SIG-M5 treated with dmso at 0.1 percent for 504 hours (cell line): ENCODE measurements at regions not wholly inside any gene's neighbourhood (a gene's known extent, or its start where the extent isn't known, plus 50 kb on each side); places are given as distances from the start of the nearest gene placed in this dataset.
"Not testable (repeated sequence)": the region's sequence is repeated elsewhere in the genome, so short reads cannot be mapped to it uniquely, and the experiment has no call there.

ENCODE experiments used
- DNase-seq: peaks from one replicate; lab custom pipeline; 2025; ENCODE audit not compliant: unreplicated experiment; lab: John Stamatoyannopoulos, UW

DNA sequence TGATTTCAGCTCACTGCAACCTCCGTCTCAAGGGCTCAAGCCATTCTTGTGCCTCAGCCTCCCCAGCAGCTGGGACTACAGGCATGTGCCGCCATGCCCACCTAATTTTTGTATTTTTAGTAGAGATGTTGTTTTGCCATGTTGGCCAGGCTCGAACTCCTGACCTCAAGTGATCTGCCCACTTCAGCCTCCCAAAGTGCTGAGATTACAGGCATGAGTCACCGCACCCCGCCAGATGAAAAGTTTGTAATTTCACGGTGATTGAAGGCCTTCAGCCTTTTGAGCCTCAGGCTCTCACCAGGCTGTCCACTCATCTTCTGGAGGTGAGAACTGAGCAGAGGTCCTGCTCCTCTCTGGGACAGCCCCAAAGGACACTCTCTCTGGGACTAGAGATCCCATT lies 103.2 kb downstream of the HIF1AN start:
- DNase-seq: not testable (repeated sequence)

DNA sequence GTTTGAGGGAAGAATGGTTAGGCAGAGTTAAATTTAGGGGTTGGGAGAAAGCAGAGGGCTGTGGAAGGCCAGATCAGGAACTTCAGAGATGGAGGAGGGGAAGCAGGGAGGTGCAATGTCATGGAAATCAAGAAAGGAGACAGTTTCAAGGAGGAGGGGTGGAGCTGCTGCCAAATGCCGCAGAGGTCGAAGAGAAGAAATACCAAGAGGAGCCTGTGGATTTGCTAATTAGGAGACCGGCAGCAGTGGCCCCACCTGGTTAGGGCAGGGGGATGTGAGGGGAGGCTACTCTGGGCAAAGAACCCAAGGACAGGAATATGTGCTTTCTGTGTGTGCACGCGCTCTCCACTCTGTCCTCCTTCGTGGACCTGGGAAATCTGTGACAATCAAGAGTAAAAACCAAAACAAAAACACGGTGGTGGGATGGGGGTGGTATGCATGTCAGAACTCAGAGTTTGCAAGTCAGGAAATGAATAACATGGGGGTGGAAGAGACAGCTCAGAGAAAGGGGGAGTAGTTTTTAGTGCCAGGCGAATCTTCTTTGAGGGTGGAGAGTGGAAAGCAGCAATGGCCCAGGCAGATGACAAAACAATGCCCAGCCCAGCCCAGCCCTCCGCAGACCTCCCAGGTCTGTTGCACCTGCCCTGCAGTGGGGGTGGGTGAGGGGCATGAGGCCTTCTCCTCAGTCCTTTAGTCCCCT lies 102.9 kb upstream of the PAX2 start:
- DNase-seq: no peak

DNA sequence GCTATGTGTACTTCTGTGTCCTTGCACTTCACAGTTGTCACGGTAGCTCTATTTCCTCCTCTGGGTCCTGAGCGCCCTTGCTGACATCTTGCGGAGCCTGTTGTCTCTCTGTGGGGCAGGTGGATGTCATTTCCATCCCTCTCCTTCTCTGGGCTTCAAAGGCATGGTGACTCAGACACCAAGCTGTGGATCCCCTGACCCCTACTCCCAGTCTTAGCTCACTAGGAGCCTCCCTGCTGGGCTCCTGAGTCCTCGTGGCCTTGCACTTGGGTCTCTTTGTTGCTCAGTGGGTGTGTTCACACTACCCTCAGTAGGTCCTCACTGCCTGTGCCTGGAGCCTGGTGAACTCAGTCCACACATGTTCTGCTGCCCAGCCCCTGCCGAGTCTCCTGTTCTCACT lies 100.3 kb upstream of the PAX2 start:
- no peak for DNase-seq

DNA sequence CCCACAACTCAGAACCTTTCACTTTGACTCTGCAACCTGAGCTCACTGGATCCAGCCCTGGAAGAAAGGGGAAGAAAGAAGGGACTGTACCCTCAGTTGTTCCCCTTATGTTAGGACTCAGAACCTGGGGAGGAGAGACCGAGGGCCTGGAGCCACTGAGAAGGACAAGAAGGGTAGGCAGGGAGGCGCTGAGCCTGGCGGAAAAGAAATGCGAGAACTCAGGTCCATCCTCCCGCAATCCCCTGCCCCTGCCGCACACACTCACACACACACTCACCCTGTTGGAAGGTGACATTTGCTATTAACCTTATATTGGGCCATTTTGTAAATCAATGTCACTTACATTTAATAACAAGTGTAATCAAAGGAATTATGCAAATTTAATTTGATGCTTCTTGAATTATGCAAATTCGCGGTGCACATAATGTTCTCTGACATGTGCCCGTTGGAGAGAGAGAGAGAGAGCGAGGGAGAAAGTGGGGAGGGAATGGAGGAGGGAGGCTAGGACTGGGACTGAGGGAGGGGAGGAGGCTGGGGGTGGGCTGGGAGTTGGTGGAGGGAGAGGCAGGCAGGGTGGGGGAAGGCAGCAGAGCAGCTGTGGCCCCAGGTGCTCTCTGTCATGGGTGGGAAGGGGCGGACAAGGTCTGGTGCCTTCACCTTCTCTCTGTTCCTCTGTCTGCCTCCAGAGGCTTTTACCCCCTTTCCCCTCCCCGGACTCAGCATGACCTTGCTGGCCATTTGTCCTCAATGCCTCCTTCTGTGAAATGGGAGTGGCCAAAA lies 99.6 kb upstream of the PAX2 start:
- DNase-seq: no peak

DNA sequence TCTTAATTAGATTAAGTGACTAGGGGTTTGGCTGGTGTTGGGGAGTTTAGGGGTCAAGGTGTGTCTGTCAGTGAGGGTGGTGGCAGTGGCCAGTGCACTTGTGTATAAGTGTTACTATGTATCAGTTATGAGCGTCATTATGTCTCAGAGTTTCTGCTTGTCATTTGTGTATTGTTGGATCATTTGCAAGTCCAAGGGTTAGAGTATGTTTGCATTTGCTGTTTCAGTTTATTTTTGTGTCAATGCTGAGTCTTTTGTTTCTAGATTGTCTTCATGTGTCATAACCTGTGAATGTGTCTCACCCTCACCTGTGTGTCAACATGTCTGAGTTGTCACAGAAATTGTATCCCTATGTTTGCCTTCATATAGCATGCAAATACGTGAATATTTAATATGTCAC lies 97.5 kb upstream of the PAX2 start:
- no peak for DNase-seq

DNA sequence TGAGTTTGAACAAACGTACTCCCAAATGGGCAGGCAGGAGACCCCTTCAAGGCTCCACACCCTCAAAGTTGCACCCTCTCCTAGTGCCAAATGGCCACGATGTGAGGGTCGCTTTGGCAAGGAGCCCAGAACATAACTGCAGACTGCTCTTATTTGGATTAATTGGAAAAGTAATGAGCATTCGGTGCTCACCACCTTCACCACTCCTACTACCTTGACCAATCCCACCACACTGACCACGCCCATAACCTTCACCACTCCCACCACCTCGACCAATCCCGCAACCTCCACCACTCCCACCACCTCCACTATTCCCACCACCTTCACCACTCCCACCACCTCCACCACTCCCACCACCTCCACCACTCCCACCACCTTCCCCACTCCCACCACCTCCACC lies 94.7 kb upstream of the PAX2 start:
- DNase-seq: no peak

DNA sequence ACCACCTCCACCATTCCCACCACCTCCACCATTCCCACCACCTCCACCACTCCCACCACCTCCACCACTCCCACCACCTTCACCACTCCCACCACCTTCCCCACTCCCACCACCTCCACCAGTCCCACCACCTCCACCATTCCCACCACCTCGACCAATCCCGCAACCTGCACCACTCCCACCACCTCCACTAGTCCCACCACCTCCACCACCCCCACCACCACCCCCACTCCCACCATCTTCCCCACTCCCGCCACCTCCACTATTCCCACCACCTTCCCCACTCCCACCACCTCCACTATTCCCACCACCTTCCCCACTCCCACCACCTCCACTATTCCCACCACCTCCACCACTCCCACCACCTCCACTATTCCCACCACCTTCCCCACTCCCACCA lies 94.3 kb upstream of the PAX2 start:
- DNase-seq: not testable (repeated sequence)

DNA sequence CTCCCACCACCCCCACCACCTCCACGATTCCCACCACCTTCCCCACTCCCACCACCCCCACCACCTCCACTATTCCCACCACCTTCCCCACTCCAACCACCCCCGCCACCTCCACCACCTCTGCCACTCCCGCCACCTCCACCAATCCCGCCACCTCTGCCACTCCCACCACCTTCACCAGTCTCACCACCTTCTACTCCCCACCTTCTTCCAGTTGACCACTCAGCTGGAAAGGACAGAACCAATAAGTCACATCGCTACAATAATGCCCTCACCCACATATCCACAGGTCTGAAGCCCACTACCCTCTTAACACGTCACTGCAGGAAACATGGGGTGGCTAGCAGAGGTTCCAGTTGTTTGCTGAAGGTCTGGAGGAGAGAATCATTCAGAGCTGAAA lies 93.5 kb upstream of the PAX2 start:
- no peak for DNase-seq

DNA sequence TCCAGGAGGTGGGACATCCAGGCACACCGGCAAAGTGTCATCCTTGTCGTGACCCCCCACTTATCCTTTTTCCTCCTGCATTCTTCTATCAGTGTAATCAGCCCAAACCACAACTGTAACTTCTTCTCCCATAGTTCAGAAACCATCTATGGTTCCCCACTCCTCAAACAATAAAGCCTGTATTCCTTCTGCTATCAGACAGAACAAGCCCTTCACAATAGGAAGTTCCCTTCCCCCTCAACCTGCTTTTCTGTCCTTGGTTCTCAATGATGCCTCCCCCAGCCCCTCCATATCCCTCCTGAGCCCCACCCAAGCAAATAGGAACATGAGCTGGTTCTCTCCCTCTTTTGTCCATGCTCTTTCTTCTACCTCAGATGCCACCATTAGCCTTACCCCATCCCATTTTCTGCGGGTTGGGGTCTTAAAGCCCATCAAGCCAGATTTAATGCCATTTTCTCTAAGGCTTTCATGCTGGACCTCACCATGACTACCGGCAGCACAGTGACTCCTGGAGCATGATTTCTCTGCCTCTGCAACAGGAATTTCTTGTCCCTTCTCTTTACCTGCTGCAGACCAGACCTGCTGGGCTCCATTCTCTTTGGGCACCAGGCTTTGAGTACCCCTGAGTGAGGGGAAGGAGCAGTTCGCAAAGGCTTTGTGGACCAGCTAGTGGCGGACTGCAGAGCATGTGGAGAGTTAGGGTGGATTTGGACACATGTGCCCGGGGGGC lies 92.8 kb upstream of the PAX2 start:
- DNase-seq: no peak

DNA sequence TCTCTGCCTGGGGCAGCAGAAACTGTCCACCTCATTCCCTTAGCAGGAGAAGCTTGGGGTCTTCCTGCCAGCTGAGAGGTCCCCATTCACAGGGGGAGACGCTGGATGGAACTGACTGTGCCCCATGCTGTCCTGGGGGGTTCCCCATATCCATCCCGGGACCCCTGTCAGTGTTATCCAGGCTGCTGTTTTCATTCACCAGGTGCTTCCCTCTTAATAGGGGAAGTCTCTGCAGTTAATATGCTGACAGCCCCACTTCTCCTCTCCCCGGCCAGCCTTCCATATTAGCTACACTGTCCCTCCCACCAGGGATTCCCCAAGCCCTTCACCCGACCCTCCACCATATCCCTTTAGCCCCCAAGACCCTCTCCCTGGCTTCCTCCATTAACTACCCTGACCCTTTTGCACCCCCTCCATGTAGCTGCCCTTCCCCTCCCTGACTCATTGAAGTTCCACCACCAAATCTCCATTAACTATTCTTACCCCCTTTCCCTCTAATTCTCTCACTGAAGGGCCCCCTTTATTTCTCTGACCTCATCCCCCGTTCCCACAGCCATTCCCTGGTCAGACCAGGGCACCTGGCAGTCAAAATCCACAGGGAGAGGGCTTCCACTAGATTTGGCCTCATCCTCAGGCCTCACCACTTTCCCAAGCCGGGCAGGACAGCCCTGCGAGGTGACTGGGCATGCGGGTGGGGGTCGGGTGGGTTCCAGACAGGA lies 92.0 kb upstream of the PAX2 start:
- no peak for DNase-seq

DNA sequence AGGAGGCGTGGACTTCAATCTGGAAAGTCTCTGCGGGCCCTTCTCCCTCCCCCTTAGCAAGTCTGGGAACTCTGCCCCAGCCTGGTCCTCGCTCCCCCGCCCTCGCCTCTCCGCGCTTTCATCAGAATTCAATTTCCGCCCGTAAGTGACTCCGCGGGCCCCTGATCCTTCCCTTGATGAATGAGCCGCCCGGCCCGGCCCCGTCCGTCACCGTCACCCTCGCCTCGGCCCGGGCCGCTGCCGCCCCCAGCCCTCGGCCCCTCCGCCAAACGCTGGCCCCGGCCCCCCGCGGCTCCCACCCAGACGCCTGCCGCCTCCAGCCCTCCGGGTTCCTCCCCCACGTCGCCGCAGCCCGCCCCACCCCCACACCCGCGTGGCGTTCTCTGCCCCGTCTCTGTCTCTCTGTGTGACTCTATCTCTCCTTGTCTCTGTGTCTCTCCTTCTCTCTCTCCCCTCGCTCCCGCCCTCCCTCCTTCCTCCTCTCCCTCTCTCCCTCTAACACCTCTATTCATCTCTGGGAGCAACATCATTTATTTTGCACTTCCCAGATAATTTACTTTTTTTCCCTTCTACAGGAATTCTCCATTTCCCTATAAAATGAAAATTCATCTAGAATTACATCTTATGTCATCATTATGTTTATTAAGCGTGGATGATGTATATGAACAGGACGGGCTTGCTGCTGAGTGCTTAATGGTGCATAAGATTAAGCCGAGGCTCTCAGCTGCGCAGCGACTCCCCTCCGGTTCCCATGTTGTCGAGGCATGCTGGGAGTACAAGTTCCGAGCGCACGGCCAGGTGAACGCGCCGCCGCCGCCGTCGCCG lies 91.2 kb upstream of the PAX2 start:
- DNase-seq: no peak

DNA sequence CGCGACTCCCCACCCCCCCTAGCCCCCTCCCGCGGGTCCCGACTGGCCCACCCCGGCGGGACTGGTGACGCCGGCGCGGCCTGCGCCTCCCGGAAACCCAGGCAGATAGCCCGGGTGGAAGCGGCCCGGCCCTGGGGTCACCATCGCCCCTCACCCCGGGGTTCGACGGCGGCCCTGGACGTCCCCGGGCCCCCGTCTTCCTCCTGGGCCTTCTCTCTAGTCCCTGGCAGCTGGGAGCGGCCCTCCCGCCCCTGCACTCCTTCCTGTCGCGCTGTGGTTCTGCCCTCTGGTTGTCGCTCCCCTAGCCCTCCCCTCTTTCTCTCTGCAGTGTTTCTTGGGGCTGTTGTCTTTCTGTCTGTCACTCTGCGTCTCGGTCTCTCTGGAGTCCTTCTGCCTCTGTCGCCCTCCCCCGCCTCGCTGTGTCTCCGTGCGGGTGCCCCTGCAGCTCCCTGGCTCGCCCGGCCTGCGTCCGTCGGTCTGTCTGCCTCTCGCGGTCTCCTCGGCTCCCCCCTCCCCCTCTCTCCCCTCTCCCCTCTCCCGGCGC lies 90.5 kb upstream of the PAX2 start:
- no peak for DNase-seq

DNA sequence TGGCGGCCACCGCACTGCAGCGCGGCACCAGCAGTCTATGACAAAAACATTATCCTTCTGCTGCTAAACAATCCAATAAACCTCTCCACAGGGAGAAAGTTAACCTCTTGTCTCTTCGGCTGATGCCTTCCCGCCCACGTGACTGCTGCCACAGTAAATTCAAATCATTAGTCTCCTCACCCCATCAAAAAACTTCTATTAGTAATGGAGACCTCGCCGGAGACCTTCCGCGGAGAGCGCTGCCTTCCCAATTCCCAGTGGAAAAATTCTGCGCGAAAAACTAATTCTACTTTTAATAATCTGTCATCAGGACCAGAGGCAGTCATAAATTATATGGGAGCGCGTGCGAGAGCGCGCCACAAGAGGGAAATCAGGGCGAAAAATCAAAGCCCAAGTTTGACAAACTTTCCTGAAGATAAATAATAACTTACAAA lies 90.0 kb upstream of the PAX2 start:
- no peak for DNase-seq

DNA sequence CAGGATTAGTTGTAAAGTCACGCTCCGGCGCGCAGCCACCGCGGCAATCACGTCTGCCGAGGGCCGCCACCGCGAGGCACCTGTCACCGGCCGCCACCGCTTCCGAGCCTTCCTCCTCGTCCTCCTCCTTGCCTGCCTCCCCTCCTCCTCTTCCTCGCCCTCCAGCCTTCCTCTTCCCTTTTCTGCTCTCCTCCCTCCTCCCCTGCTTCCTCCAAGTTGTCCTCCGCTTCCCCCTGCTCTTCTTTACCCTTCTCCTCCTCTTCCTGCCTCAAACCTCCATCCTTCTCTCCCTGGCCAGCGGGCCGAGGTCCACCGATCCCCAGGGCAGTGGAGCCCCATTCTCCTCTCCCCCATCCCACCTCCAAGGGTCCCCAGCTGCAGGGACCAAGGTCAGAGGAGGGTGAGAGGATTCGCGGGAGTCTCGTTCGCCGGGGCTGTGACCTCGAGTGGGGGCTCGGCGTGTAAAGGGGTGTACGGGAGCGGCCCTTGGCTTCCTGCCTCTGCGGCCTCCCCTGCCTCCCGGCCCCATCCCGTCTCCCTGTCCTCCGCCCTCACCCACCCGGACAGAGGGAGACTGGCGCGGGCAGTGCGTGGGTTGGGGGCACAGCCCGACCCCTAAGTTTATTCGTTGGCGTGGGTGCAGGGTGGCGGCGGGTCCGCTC lies 89.5 kb upstream of the PAX2 start:
- no peak for DNase-seq

DNA sequence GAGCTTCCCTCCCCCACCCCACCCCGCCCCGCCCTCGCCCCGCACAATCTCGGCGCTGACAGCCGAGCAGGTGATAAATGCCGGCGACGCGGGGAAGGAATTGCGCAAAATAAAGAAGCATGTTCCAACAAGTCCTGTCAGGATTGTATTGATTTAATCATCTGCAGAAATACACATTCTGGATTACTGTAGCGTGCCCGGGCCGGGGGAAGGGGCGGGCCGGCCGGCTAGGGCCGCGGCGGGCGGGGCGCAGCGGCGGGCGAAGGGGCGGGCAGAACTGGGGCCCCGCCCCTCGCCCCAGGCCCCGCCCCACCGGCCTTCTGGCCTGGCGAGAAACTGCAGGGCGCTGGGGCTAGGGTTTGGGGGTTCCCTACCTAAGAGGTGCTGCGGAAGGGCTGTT lies 88.9 kb upstream of the PAX2 start:
- DNase-seq: no peak

DNA sequence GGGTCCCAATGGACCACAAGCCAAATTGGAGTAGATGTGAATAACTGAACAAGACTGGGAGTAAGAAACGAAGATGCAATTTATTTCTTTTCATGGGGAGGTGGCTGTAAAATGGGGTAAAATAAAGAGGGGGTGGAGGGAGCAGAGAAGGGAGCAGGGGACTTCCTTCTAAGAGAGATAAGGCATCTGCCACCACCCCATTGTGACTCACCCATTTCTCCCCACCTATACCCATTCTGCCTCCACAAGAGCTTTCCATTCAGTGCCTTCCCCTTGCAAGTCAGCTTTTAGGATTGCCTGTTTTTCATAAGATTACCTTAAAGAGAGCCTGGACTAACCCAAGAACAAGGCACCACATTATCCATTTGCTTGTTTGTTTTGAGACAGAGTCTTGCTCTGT lies 87.1 kb upstream of the PAX2 start:
- no peak for DNase-seq

DNA sequence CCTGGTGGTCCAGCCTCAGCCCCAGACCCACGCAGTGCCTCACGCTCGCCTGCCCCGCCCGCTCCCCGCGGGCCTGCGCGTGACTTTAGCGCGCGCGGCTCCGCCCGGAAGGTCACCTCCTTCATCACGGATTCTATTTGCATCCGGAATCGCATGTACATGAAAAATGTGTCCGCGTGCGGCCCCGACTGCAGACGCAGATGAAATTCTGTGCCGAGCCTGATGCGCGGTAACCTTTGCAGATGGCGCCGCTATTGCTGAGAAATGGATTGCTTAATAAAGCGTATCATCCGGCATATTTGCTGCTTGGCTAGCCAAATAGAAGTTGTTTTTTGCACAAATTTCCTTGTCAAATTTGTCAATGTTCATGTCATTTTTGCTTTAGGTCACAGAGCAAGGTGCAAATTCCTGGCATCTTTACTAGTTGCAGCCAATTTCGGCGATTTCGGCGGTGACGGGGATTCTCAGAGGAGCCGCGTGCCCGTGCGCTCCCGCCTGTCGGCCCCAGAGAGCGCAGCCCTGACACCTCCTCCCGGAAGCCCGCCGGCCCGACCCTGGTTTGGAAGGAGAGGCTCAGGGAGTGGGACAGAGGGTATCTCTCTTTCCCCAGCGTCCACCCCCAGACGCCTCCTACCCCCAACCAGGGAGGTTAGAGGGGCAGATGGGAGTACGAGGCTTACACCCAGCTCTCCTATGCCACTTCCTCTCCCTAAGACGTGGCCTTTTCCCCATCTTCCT lies 85.9 kb upstream of the PAX2 start:
- no peak for DNase-seq

DNA sequence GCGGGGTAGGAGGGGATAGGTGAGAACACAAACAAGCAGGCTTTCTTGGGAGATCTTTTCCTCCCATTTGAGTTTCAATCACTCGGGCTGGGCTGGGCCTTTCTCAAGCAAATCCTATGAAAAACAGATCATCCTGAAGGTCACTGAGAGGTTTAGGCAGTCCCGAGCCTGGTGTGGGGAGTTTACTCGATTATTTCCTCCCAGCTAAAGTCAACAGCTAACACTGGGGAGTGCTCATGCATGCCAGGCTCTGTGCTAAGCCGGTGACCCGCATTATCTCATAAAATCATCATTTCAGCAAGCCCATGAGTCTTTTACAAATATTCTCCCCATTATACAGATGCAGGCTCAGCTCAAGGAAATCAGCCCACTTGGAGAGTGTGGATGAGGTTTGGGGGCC lies 85.0 kb upstream of the PAX2 start:
- DNase-seq: no peak

DNA sequence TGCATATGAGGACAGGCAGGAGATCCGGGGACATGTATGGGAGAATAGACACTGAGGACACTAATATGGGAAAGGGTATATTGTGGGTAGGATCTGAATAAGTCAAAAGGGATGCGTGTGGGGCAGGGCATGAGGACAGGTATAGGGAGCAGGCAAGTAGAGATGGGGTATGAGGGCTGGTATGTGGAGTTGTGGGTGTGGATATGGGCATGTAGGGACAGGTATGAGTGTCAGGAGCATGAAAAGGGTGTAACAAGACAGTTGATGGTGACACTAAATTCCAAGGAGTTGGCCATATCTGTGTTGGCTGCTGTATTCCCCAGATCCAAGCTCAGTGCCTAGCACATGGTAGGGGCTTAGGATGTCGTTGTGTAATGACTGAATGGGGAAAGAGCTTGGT lies 84.4 kb upstream of the PAX2 start:
- no peak for DNase-seq
